NCI-H2171 treated with DMSO at 0.1 percent for 48 hours (cell line): ENCODE measurements at regions not wholly inside any gene's neighbourhood (a gene's known extent, or its start where the extent isn't known, plus 50 kb on each side); places are given as distances from the start of the nearest gene placed in this dataset.

ENCODE experiments used
- DNase-seq: peaks from one replicate; lab custom pipeline; 2025; lab: John Stamatoyannopoulos, UW

GRCh38 chr5:117302473-117302872 lies 727.9 kb upstream of the SEMA6A start:
- no peak for DNase-seq

GRCh38 chr5:117299936-117300328 lies 725.3 kb upstream of the SEMA6A start:
- DNase-seq: peak; percentile 7

GRCh38 chr5:117299224-117299935 lies 724.8 kb upstream of the SEMA6A start:
- DNase-seq: no peak

DNA sequence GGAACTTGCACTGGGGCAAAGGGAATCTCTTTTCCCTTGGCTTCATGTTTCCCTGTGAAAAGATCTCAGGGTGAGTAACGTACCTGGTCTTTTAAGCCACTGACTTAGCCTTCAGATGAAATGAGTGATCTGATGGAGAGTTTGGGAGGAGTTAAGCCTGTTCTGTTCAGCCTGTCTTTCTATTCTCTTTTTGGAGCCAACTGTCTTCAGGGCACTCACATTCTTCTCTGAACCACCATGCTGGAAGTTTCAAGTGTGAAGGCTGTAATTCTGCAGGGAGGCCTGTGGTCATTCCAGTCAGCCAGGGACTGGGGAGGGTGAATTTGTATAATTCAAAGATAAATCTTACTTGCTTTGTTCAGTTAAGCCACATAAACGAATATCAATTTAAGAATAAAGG lies 722.2 kb upstream of the SEMA6A start:
- no peak for DNase-seq

GRCh38 chr5:117295941-117296340 lies 721.3 kb upstream of the SEMA6A start:
- DNase-seq: no peak

- DNase-seq: no peak
Measured at GRCh38 chr5:117286813-117287212, 712.2 kb upstream of the SEMA6A start.

- DNase-seq: no peak
Measured at GRCh38 chr5:117271656-117272055, 697.0 kb upstream of the SEMA6A start.

DNA sequence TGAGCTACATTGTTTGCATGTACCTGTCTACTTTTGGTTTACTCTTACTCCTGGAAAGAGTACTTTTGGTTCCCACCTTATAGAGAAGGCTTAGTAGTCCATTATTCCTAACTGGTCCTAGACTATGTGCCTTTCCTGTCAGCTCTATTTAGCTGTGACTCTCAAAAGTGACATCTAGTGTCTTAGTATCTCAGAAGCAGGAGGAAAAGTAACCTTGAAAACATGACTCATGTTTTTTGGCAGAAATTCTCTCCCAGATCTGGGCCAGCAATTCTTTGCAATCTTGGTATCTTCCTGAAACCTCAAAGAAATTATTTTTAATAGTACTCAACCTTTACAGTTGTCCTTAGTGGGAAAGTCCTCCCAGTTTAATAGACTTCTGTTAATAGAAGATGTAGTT lies 691.7 kb upstream of the SEMA6A start:
- no peak for DNase-seq

DNA sequence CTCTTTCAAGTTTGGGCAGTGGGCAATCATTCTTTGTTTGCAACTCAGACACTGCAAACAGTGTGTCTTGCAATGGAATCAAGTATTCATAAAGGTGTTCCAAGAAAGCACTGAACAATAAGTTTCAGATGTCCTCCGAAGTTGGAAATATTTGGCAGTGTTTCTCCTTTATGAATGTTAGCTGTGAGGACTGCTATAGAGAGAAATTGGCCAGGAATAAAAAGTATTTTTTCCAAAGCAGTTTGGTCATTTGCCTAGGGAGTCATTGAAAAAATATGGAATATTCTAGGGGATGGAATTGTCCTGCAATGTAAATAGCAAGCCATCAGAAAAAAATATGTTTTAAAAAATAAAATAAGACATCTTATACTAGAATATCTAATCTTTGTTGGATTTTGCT lies 688.6 kb upstream of the SEMA6A start:
- DNase-seq: no peak

- no peak for DNase-seq
Measured at GRCh38 chr5:117262572-117263131, 688.0 kb upstream of the SEMA6A start.

DNA sequence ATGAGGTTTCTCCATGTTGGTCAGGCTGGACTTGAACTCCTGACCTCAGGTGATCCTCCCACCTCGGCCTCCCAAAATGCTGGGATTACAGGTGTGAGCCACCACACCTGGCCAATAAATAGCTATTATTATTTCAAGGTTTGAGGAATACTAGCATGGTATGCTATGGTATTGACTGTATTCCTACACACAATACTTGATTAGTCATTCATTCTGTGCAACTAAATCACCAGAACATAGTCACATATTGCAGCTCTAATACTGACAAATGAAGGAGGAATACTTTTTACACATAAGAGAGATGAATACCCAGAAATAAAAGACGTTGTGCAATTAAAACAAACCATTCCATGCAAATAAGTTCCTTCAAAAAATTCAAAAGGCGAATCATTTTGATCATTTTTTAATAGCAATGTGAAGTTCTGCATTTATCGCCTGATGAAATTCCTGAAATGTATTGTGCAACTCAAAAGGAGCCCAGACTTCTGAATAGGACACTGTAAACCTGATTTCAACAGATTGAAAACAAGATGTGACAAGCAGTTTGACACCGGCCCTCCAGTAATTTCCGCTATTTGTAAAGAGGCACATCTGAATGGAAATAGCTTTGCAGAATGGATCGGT lies 687.4 kb upstream of the SEMA6A start:
- no peak for DNase-seq

GRCh38 chr5:117255211-117256027 lies 680.8 kb upstream of the SEMA6A start:
- DNase-seq: peak; percentile 5

DNA sequence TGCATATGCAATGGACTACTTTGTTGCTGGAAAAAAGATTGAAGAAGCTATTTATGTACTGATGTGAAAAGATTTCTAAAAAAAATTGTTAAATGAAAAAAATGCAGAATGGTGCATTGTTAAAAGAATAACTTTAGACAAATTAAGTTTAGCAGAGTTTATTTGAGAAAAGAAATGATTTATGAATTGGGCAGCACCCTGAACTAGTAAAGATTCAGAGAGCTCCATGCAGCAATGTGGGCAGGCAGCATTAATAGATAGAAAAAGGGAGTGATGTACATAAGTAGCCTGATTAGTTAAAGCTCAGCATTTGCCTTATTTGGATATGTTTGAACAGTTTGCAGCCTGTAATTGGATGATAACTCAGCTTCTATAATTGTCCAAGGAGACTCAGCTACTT lies 677.9 kb upstream of the SEMA6A start:
- no peak for DNase-seq

- DNase-seq: no peak
Measured at GRCh38 chr5:117249086-117249815, 674.6 kb upstream of the SEMA6A start.

DNA sequence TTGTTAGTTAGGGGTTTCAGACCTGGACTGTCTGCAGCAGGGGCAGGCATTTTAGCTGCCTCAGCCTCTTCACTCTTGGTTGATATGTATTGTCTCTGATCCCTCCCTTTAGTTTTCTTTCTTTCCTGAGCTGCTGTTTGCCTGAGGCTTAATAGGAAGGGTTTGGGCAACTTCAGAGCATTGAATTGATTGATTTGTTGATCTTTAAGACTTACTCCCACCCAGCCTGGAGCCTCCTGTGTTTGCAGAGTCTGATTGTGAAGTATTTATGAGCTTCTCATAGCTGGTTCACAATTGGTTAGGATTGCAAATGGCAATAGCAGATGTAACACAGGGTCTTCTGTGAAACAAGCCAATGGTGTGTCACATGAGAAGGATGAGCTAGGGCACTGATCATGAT lies 671.8 kb upstream of the SEMA6A start:
- no peak for DNase-seq

- no peak for DNase-seq
Measured at GRCh38 chr5:117245130-117245529, 670.5 kb upstream of the SEMA6A start.

- DNase-seq: no peak
Measured at GRCh38 chr5:117242028-117242427, 667.4 kb upstream of the SEMA6A start.

DNA sequence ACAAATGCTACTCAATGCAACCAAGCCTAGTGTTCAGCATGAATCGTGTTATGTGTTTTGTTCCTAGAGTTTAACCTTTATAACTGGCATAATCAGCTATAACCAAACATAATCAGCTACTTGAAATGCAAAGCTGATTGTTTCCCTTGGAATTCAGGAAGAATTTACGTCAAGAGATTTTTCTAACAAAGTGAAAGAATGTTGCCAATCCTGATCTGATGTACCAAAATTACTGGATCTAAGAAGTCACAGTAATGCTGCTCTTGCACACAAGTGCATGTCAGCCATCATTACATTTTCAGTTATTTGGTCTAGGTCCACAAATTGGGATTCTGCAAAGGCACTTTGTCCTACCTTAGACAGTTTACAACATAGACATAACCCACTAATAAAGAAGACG lies 662.3 kb upstream of the SEMA6A start:
- DNase-seq: no peak

DNA sequence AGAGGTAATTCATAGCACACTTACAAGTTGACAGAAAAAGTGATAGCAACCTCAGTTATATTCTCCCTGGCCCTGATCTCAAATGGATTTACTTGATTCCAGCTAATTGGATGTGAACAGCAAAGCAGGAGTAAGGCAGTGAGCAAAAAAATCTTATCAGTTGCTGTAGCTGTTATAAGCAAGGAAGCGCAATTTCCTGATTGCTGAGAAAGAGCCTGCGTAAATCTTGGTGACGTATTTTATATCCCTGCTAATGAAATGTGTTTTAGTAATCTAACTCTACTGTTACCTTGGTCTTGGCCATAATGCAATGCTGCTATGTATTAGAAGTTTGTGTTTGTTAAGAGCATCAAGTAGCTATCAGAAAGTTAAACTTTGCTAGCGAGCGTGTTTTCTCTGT lies 661.2 kb upstream of the SEMA6A start:
- no peak for DNase-seq

DNA sequence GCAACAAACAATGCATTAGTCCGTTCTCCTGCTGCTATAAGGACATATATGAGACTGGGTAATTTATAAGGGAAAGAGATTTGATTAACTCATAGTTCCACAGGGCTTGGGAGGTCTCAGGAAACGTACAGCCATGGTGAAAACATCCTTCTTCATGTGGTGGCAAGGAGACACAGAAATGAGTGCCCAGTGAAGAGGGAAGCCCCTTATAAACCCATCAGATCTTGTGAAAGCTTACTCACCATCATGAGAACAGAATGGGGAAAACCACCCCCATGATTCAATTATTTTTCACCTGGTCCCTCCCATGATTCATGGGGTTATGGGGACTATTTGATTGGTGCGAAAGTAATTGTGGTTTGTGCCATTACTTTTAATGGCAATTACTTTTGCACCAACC lies 655.8 kb upstream of the SEMA6A start:
- DNase-seq: no peak

GRCh38 chr5:117220730-117221129 lies 646.1 kb upstream of the SEMA6A start:
- DNase-seq: no peak

DNA sequence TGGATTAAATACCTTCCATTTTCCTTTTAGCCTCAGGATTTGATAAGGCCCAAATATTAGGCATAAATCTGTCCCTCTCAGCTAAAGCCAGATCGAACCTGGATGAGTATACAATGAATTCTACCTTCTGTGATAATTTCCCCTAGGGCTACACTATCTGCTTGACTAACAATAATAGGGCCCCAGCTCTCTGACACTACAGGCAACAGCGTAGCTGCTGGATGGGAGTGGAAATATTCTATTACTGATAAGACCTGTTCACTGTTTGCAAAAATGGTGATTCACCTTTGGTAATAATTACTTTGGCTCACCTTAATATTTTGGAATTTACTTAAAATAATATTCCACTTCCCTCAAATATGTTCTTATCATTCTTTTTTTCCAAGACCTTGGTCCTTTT lies 644.2 kb upstream of the SEMA6A start:
- no peak for DNase-seq
